Astrocyte of the cerebellum (primary cell): ENCODE measurements at regions not wholly inside any gene's neighbourhood (a gene's known extent, or its start where the extent isn't known, plus 50 kb on each side); places are given as distances from the start of the nearest gene placed in this dataset.
A peak's percentile ranks its signal among the peaks of the same experiment; 100 is the strongest.

Source experiments
- DNase-seq: peaks from one replicate; pipeline ENCODE4 v3.0.0-alpha.2; 2011; ENCODE audit warnings: low read depth
- H3K4me3 ChIP-seq: 2 replicates; pipeline ENCODE4 v1.5.1; 2011; ENCODE audit warnings: mild to moderate bottlenecking, low read depth, low read length, moderate library complexity
- CTCF ChIP-seq: IDR thresholded peaks from 2 replicates; pipeline ENCODE4 v1.5.1; 2012; ENCODE audit warnings: low read length, low read depth, moderate library complexity, mild to moderate bottlenecking; ENCODE audit errors: missing control alignments
- in situ Hi-C: cut with HindIII; loops from 2 replicates; pipeline ENCODE4 v1.10.0; 2017; ENCODE audit warnings: low sequenced_read_pairs

- in situ Hi-C loops = no loop called here
- DNase-seq = no peak
- TF ChIP-seq CTCF = no peak
- H3K4me3 ChIP-seq = no peak overlapping the region
Observed at GRCh38 chr4:96099031-96099430, 259.1 kb downstream of the PDHA2 start.

DNA sequence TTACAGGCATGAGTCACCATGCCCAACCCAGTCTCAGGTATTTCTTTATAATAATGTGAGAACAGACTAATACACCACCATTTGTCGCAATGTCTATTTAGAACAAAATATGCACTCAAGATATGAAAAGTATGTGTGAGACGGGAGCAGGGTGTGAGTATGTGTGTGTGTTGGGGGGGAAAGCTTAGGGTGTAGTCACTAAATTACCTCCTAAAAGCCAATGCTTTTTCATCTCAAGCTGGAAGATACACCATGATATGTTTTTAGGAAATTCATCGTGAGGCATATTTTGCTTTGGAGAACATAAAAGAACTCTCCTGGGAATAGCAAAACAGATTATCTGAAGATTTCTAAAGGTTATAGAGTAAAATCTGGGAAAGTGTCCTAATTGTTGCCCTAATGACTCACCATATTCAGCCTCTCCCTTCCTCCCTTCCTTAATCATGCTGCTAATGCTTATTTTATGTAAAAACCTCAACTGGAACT lies 262.7 kb downstream of the PDHA2 start:
- peak; percentile 43 for DNase-seq
- no peak for TF ChIP-seq CTCF
- in situ Hi-C loops = no loop called here
- no peak overlapping the region for H3K4me3 ChIP-seq

DNA sequence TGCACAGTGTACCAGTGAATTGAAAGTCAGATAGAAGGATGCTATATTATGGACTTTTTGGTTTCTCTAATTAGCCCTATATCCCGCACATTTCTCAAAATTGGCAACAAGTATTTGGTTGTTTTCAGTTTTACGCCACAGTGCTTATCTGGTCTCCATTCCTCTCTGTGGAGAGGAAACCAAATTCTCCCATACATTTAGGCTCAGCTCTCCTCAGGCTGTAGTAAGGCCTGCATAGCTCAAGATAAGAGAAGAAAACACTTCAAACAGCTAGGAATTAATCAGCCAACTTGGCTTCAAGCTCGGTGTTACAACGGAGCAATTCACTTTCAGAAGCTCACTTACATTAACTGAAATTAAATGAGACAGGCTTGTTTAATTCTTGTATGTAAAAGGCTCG lies 263.2 kb downstream of the PDHA2 start:
- H3K4me3 ChIP-seq = no peak overlapping the region
- in situ Hi-C loops = no loop called here
- no peak for DNase-seq
- no peak for TF ChIP-seq CTCF

DNA sequence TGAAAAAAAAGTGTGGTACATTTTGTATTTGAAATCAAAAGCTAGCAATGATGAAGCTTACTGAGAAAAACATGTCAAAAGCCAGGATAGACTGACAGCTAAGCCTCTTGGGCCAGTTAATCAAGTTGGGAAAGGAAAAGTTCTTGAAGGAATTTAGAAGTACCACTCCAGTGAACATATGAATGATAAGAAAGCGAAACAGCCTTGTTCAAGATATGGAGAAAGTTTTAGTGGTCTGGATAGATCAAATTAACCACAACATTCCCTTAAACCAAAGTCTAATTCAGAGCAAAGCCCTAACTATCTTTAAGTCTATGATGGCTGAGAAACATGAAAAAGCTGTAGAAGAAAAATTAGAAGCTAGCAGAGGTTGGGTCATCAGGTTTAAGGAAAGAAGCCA lies 268.3 kb downstream of the PDHA2 start:
- in situ Hi-C loops = no loop called here
- TF ChIP-seq CTCF = no peak
- no peak overlapping the region for H3K4me3 ChIP-seq
- no peak for DNase-seq

GRCh38 chr4:96112631-96113030 lies 272.7 kb downstream of the PDHA2 start:
- DNase-seq = no peak
- in situ Hi-C loops = no loop called here
- no peak overlapping the region for H3K4me3 ChIP-seq
- TF ChIP-seq CTCF = no peak

- in situ Hi-C loops = no loop called here
- H3K4me3 ChIP-seq = no peak overlapping the region
- no peak for TF ChIP-seq CTCF
- no peak for DNase-seq
Observed at GRCh38 chr4:96120206-96120605, 280.3 kb downstream of the PDHA2 start.

- DNase-seq = no peak
- no peak for TF ChIP-seq CTCF
- in situ Hi-C loops = no loop called here
Observed at GRCh38 chr4:96126227-96126626, 286.3 kb downstream of the PDHA2 start.

More at GRCh38 chr4:96126227-96126626, 286.3 kb downstream of the PDHA2 start:
- no peak overlapping the region for H3K4me3 ChIP-seq
